Loucy (cell line): ENCODE measurements at regions not wholly inside any gene's neighbourhood (a gene's known extent, or its start where the extent isn't known, plus 50 kb on each side); places are given as distances from the start of the nearest gene placed in this dataset.

Source experiments
- EZH2phosphoT487 ChIP-seq: fragments of 200-600 bp; IDR thresholded peaks from 2 replicates; pipeline ENCODE4 v1.6.1; 2018; ENCODE audit warnings: antibody characterized with exemption, mild to moderate bottlenecking, moderate library complexity, borderline replicate concordance
- TF ChIP-seq, protein P1 (sequence below): fragments of 200-600 bp; sonication (generic); conservative IDR thresholded peaks from 2 replicates; pipeline ENCODE4 v1.5.1; 2014; ENCODE audit warnings: mild to moderate bottlenecking, antibody characterized with exemption, low read length

DNA sequence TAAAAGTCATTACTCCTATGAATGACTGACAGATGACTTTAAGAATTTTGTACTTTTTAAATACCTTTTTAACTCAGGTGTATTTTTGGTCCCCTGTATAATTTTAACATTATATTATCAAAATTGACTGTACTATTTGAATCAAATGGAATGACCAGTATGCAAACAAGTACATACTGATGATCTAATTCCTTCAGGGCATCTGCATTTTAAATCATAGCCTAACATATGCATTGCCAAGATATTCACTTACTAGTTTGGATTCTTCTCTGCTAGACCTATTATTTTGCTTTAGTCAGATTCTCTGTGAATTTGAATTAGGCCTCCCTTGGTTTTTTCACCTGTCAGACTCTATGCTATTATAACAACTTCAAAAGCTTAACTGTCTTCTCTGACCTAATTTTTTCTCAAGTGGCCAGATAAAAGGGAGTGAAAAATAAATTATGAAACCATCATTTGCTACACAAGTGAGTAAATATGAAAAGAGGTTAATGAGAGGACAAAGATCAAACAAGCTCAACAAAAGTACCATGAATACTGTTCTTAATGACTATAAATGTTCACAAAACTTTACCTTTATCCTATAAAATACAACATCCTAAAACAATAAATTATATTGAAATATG lies 1505.2 kb upstream of the CDH9 start:
- TF ChIP-seq, protein P1, sequence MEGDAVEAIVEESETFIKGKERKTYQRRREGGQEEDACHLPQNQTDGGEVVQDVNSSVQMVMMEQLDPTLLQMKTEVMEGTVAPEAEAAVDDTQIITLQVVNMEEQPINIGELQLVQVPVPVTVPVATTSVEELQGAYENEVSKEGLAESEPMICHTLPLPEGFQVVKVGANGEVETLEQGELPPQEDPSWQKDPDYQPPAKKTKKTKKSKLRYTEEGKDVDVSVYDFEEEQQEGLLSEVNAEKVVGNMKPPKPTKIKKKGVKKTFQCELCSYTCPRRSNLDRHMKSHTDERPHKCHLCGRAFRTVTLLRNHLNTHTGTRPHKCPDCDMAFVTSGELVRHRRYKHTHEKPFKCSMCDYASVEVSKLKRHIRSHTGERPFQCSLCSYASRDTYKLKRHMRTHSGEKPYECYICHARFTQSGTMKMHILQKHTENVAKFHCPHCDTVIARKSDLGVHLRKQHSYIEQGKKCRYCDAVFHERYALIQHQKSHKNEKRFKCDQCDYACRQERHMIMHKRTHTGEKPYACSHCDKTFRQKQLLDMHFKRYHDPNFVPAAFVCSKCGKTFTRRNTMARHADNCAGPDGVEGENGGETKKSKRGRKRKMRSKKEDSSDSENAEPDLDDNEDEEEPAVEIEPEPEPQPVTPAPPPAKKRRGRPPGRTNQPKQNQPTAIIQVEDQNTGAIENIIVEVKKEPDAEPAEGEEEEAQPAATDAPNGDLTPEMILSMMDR: no peak
- no peak for TF ChIP-seq EZH2phosphoT487
